Glutamatergic neuron (in vitro differentiated cells): ENCODE measurements at regions not wholly inside any gene's neighbourhood (a gene's known extent, or its start where the extent isn't known, plus 50 kb on each side); places are given as distances from the start of the nearest gene placed in this dataset.

ENCODE experiments used
- DNase-seq: peaks from one replicate; pipeline ENCODE4 v3.0.0; 2022
- H3K27ac Mint-ChIP-seq: one replicate; pipeline ENCODE4 v1.8.0; 2020; ENCODE audit warnings: mild to moderate bottlenecking, mixed read lengths, inconsistent platforms; ENCODE audit not compliant: unreplicated experiment
- H3K27me3 Mint-ChIP-seq: one replicate; pipeline ENCODE4 v1.8.0; 2020; ENCODE audit warnings: mild to moderate bottlenecking, moderate library complexity, mixed read lengths, inconsistent platforms; ENCODE audit not compliant: unreplicated experiment
- H3K36me3 Mint-ChIP-seq: one replicate; pipeline ENCODE4 v1.8.0; 2020; ENCODE audit warnings: mild to moderate bottlenecking, mixed read lengths, inconsistent platforms; ENCODE audit not compliant: unreplicated experiment
- H3K4me1 Mint-ChIP-seq: one replicate; pipeline ENCODE4 v1.8.0; 2020; ENCODE audit warnings: mild to moderate bottlenecking, low read depth, mixed read lengths, inconsistent platforms; ENCODE audit not compliant: unreplicated experiment
- H3K4me3 Mint-ChIP-seq: one replicate; pipeline ENCODE4 v1.8.0; 2020; ENCODE audit warnings: mild to moderate bottlenecking, mixed read lengths, inconsistent platforms; ENCODE audit not compliant: unreplicated experiment
- H3K9me3 Mint-ChIP-seq: one replicate; pipeline ENCODE4 v1.8.0; 2020; ENCODE audit warnings: mild to moderate bottlenecking, moderate library complexity, mixed read lengths, inconsistent platforms; ENCODE audit not compliant: unreplicated experiment
- CTCF ChIP-seq: fragments of 200-600 bp; sonication (generic); IDR thresholded peaks from one replicate; pipeline ENCODE4 v1.5.0; 2021; ENCODE audit not compliant: partially characterized antibody, unreplicated experiment

GRCh38 chr14:61866932-61867920 lies 105.0 kb downstream of the SNAPC1 start:
- Mint-ChIP-seq H3K27ac (no peak overlapping the region), H3K4me3 (no peak overlapping the region), H3K4me1 (peaks cover 2% of the 10 kb centered on the region), H3K9me3 (no peaks in the 10 kb centered on the region), H3K27me3 (no peaks in the 10 kb centered on the region), H3K36me3 (peaks cover 15% of the 10 kb centered on the region)
- TF ChIP-seq CTCF, result no peak
- no peak for DNase-seq

GRCh38 chr14:61868846-61869245 lies 106.6 kb downstream of the SNAPC1 start:
- H3K27me3 Mint-ChIP-seq, result no peaks in the 10 kb centered on the region
- no peak overlapping the region for H3K4me3 Mint-ChIP-seq
- peaks cover 2% of the 10 kb centered on the region for H3K4me1 Mint-ChIP-seq
- TF ChIP-seq CTCF, result no peak
- no peaks in the 10 kb centered on the region for H3K9me3 Mint-ChIP-seq
- H3K27ac Mint-ChIP-seq, result no peak overlapping the region
- DNase-seq, result no peak
- H3K36me3 Mint-ChIP-seq, result peaks cover 14% of the 10 kb centered on the region

- Mint-ChIP-seq H3K4me3 (no peak overlapping the region), H3K9me3 (no peaks in the 10 kb centered on the region), H3K36me3 (peaks cover 16% of the 10 kb centered on the region), H3K27ac (no peak overlapping the region), H3K27me3 (no peaks in the 10 kb centered on the region), H3K4me1 (peaks cover 2% of the 10 kb centered on the region)
- no peak for DNase-seq
- no peak for TF ChIP-seq CTCF
Observed at GRCh38 chr14:61870163-61870562, 107.9 kb downstream of the SNAPC1 start.

- H3K27me3 Mint-ChIP-seq, result no peaks in the 10 kb centered on the region
- peaks cover 9% of the 10 kb centered on the region for H3K4me1 Mint-ChIP-seq
- no peak for TF ChIP-seq CTCF
- no peak overlapping the region for H3K27ac Mint-ChIP-seq
- no peak overlapping the region for H3K4me3 Mint-ChIP-seq
- H3K36me3 Mint-ChIP-seq, result peaks cover 16% of the 10 kb centered on the region
- no peaks in the 10 kb centered on the region for H3K9me3 Mint-ChIP-seq
- no peak for DNase-seq
Observed at GRCh38 chr14:61872452-61872851, 110.2 kb downstream of the SNAPC1 start.

- no peaks in the 10 kb centered on the region for H3K9me3 Mint-ChIP-seq
- DNase-seq, result no peak
- TF ChIP-seq CTCF, result no peak
- no peaks in the 10 kb centered on the region for H3K27me3 Mint-ChIP-seq
- peaks cover 9% of the 10 kb centered on the region for H3K4me1 Mint-ChIP-seq
- H3K36me3 Mint-ChIP-seq, result peaks cover 14% of the 10 kb centered on the region
- H3K4me3 Mint-ChIP-seq, result no peak overlapping the region
- H3K27ac Mint-ChIP-seq, result no peak overlapping the region
Observed at GRCh38 chr14:61875483-61875882, 113.3 kb downstream of the SNAPC1 start.
